GM23248 (cell line): ENCODE measurements at regions not wholly inside any gene's neighbourhood (a gene's known extent, or its start where the extent isn't known, plus 50 kb on each side); places are given as distances from the start of the nearest gene placed in this dataset.

Experiments
- DNase-seq: peaks from one replicate; pipeline ENCODE4 v3.0.0-alpha.2; 2015
- H2AFZ ChIP-seq: fragments of 200-600 bp; sonication (generic); 2 replicates; pipeline ENCODE4 v1.6.1; 2016; ENCODE audit warnings: antibody characterized with exemption
- H3F3A ChIP-seq: fragments of 200-600 bp; sonication (generic); 2 replicates; pipeline ENCODE4 v1.6.1; 2016; ENCODE audit warnings: mild to moderate bottlenecking, antibody characterized with exemption, mixed run types; ENCODE audit not compliant: insufficient read depth
- H3K27ac ChIP-seq: fragments of 200-600 bp; sonication (generic); 2 replicates; pipeline ENCODE4 v1.5.1; 2016; ENCODE audit warnings: mild to moderate bottlenecking
- H3K27me3 ChIP-seq: fragments of 200-600 bp; sonication (generic); replicated peaks from 2 replicates; pipeline ENCODE4 v1.6.1; 2016; ENCODE audit warnings: mild to moderate bottlenecking; ENCODE audit not compliant: insufficient read depth
- H3K36me3 ChIP-seq: fragments of 200-600 bp; sonication (generic); 2 replicates; pipeline ENCODE4 v1.6.1; 2016; ENCODE audit warnings: low read depth, mild to moderate bottlenecking
- H3K4me1 ChIP-seq: fragments of 200-600 bp; sonication (generic); 2 replicates; pipeline ENCODE4 v1.6.1; 2016; ENCODE audit warnings: mild to moderate bottlenecking; ENCODE audit not compliant: insufficient read depth
- H3K4me2 ChIP-seq: fragments of 200-600 bp; sonication (generic); one replicate; pipeline ENCODE4 v1.6.1; 2016; ENCODE audit warnings: mild to moderate bottlenecking; ENCODE audit not compliant: unreplicated experiment
- H3K4me3 ChIP-seq: fragments of 200-600 bp; sonication (generic); 2 replicates; pipeline ENCODE4 v1.5.1; 2016; ENCODE audit warnings: mild to moderate bottlenecking
- H3K79me2 ChIP-seq: fragments of 200-600 bp; sonication (generic); 2 replicates; pipeline ENCODE4 v1.6.1; 2016; ENCODE audit warnings: mild to moderate bottlenecking; ENCODE audit not compliant: insufficient read depth
- H3K9ac ChIP-seq: fragments of 200-600 bp; sonication (generic); 2 replicates; pipeline ENCODE4 v1.6.1; 2016; ENCODE audit warnings: mild to moderate bottlenecking
- H3K9me2 ChIP-seq: fragments of 200-600 bp; sonication (generic); 2 replicates; pipeline ENCODE4 v1.6.1; 2016; ENCODE audit warnings: mixed run types, mild to moderate bottlenecking, moderate library complexity; ENCODE audit not compliant: insufficient read depth
- H3K9me3 ChIP-seq: fragments of 200-600 bp; sonication (generic); one replicate; pipeline ENCODE4 v1.6.1; 2017; ENCODE audit warnings: low read depth
- H4K20me1 ChIP-seq: fragments of 200-600 bp; sonication (generic); 2 replicates; pipeline ENCODE4 v1.6.0; 2016; ENCODE audit not compliant: insufficient read depth
- EZH2 ChIP-seq: fragments of 200-600 bp; sonication (generic); IDR thresholded peaks from 2 replicates; pipeline ENCODE4 v1.6.1; 2018; ENCODE audit warnings: antibody characterized with exemption, mild to moderate bottlenecking; ENCODE audit not compliant: insufficient read depth, poor library complexity, severe bottlenecking
- EZH2phosphoT487 ChIP-seq: fragments of 200-600 bp; sonication (generic); IDR thresholded peaks from 2 replicates; pipeline ENCODE4 v1.6.1; 2018; ENCODE audit warnings: antibody characterized with exemption, moderate library complexity, mild to moderate bottlenecking, low read depth; ENCODE audit not compliant: insufficient read depth
- WGBS, 2 experiments: methylation state at CpG; one replicate each; pipeline ENCODE4 v1.1.6; 2015 to 2017; ENCODE audit warnings: low lambda C conversion rate in 2 of 2, low coverage in 1 of 2; ENCODE audit errors: missing lambda C conversion rate in 2 of 2; 5-methylcytosine and 5-hydroxymethylcytosine counted together
- in situ Hi-C: fragments of 300-500 bp; cut with MboI; formaldehyde crosslinking; loops from 2 replicates; pipeline ENCODE4 v1.15.0; 2020

GRCh38 chr9:90981726-90982125 lies 180.1 kb downstream of the SYK start:
- in situ Hi-C loops, result no loop called here
- Histone ChIP-seq H3F3A (no peaks in the 10 kb centered on the region), H4K20me1 (no peaks in the 10 kb centered on the region), H3K9ac (no peak overlapping the region), H3K36me3 (no peaks in the 10 kb centered on the region), H2AFZ (no peak overlapping the region), H3K9me3 (no peaks in the 10 kb centered on the region), H3K79me2 (no peaks in the 10 kb centered on the region), H3K4me2 (no peak overlapping the region), H3K4me1 (no peaks in the 10 kb centered on the region), H3K27ac (no peak overlapping the region), H3K27me3 (no peaks in the 10 kb centered on the region), H3K9me2 (no peaks in the 10 kb centered on the region), H3K4me3 (no peak overlapping the region)
- no peak for DNase-seq
- 86 to 93% methylated on average over 3 of the region's 3 CpGs for WGBS, 2 experiments
- no peak for TF ChIP-seq EZH2
- TF ChIP-seq EZH2phosphoT487, result no peak

- Histone ChIP-seq H3K4me3 (no peak overlapping the region), H3F3A (no peaks in the 10 kb centered on the region), H3K4me1 (no peaks in the 10 kb centered on the region), H3K27me3 (no peaks in the 10 kb centered on the region), H3K27ac (no peak overlapping the region), H3K9ac (no peak overlapping the region), H3K36me3 (no peaks in the 10 kb centered on the region), H4K20me1 (no peaks in the 10 kb centered on the region), H3K79me2 (no peaks in the 10 kb centered on the region), H3K9me3 (no peaks in the 10 kb centered on the region), H2AFZ (no peak overlapping the region), H3K4me2 (no peak overlapping the region), H3K9me2 (no peaks in the 10 kb centered on the region)
- no peak for DNase-seq
- TF ChIP-seq EZH2 (no peak), EZH2phosphoT487 (no peak)
- 72 to 80% methylated on average over 3 of the region's 3 CpGs for WGBS, 2 experiments
- in situ Hi-C loops, result no loop called here
Observed at GRCh38 chr9:90983394-90983793, 181.8 kb downstream of the SYK start.

- no peak for DNase-seq
- WGBS, 2 experiments, result 66 to 71% methylated on average over 3 of the region's 3 CpGs
- no peaks in the 10 kb centered on the region for H3K27me3 ChIP-seq
- TF ChIP-seq EZH2phosphoT487, result no peak
- TF ChIP-seq EZH2, result no peak
- no peaks in the 10 kb centered on the region for H3K9me2 ChIP-seq
- no peaks in the 10 kb centered on the region for H3K79me2 ChIP-seq
- H3K4me2 ChIP-seq, result no peak overlapping the region
- no peak overlapping the region for H2AFZ ChIP-seq
- H3K9me3 ChIP-seq, result no peaks in the 10 kb centered on the region
- no peaks in the 10 kb centered on the region for H4K20me1 ChIP-seq
- H3K4me1 ChIP-seq, result no peaks in the 10 kb centered on the region
- in situ Hi-C loops, result no loop called here
- no peak overlapping the region for H3K4me3 ChIP-seq
- H3K9ac ChIP-seq, result no peak overlapping the region
- H3K27ac ChIP-seq, result no peak overlapping the region
- no peaks in the 10 kb centered on the region for H3K36me3 ChIP-seq
- no peaks in the 10 kb centered on the region for H3F3A ChIP-seq
Observed at GRCh38 chr9:90985631-90986030, 184.0 kb downstream of the SYK start.

- Histone ChIP-seq H3K4me3 (no peak overlapping the region), H3F3A (peaks cover 3% of the 10 kb centered on the region; the same call in 1 of the 2 replicates), H2AFZ (no peak overlapping the region), H3K9me2 (no peaks in the 10 kb centered on the region), H3K27ac (no peak overlapping the region), H3K36me3 (no peaks in the 10 kb centered on the region), H3K9me3 (no peaks in the 10 kb centered on the region), H4K20me1 (no peaks in the 10 kb centered on the region), H3K4me2 (no peak overlapping the region), H3K27me3 (no peaks in the 10 kb centered on the region), H3K79me2 (no peaks in the 10 kb centered on the region), H3K9ac (no peak overlapping the region), H3K4me1 (no peaks in the 10 kb centered on the region)
- no peak for DNase-seq
- TF ChIP-seq EZH2phosphoT487 (no peak), EZH2 (no peak)
- in situ Hi-C loops, result no loop called here
- 79 to 81% methylated on average over 3 of the region's 3 CpGs for WGBS, 2 experiments
Observed at GRCh38 chr9:90986161-90986560, 184.5 kb downstream of the SYK start.

- Histone ChIP-seq H3K4me1 (peaks cover 12% of the 10 kb centered on the region), H3K9ac (no peak overlapping the region), H3K9me3 (no peaks in the 10 kb centered on the region), H3K27ac (no peak overlapping the region), H3F3A (peaks cover 17% of the 10 kb centered on the region), H4K20me1 (no peaks in the 10 kb centered on the region), H2AFZ (no peak overlapping the region), H3K9me2 (no peaks in the 10 kb centered on the region), H3K36me3 (no peaks in the 10 kb centered on the region), H3K4me2 (no peak overlapping the region), H3K79me2 (no peaks in the 10 kb centered on the region), H3K4me3 (no peak overlapping the region), H3K27me3 (no peaks in the 10 kb centered on the region)
- no peak for DNase-seq
- no peak for TF ChIP-seq EZH2
- TF ChIP-seq EZH2phosphoT487, result no peak
- 74 to 76% methylated on average over 2 of the region's 2 CpGs for WGBS, 2 experiments
- in situ Hi-C loops, result no loop called here
Observed at GRCh38 chr9:90987566-90987965, 185.9 kb downstream of the SYK start.
